NCI-H1436 treated with DMSO at 0.1 percent for 48 hours (cell line): ENCODE measurements at regions not wholly inside any gene's neighbourhood (a gene's known extent, or its start where the extent isn't known, plus 50 kb on each side); places are given as distances from the start of the nearest gene placed in this dataset.

Experiments
- DNase-seq: peaks from one replicate; lab custom pipeline; 2025; lab: John Stamatoyannopoulos, UW

DNA sequence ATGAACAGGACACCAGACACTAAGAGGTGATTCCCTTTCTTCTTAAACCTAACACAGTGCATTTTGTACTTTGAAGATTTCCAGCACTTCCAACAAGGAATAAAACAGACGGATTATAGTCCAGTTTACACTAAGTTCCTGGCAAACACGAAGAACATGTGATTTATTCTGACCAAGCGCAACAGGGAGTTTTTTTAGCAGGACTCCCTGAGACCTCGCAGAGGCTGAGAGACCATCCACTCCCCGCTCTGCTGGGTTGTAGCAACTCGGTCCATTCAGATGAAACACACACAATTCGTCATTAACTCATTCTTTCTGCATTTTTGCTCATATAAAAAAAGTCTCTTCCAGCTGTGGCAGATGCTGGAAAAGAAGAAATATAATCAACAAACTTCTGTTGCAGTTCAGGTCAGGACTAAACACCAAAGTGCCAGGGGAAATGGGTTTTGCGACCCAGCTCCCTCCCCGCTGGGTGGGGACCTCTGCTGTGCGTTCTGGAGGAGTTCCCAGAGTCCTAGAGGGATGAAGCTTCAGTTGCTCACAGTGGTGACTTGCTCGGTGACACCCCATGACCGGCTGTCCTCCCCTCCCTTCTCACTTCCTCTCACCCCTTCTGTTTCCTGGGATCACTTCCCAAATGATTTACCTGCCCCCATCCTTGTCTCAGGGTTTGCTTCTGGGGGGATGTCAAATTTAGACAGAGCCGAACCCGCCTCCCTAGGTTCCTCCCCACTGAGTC, 52.5 kb downstream of the KCNF1 start:
- no peak for DNase-seq

DNA sequence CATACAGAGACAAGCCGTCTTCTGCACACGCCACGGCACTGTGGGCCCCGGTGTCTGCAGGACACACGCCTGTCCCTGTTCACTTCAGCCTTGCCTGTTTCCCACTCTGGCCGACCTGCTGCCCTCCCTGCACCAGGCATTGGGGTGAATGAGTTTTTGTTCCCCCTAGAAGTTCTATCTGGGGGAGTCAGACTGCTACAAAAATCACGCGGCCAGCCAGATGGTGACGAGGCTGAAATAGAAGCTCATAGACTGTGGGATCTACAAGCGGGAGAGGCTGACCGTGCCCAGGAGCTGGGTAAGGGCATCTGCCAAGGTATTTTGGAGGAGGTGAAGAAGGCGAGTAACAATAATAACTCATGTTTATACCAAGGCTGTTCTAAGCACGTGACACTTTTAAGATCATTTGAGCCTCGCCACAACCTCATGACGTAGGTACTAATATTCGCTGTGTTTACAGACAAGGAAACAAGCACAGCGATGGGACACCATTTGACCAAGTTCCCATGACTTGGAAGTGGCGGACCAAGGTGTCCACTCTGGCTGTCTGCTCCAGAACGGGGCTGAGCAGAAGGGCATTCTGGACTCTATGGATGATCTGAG, 53.6 kb downstream of the KCNF1 start:
- DNase-seq = no peak

DNA sequence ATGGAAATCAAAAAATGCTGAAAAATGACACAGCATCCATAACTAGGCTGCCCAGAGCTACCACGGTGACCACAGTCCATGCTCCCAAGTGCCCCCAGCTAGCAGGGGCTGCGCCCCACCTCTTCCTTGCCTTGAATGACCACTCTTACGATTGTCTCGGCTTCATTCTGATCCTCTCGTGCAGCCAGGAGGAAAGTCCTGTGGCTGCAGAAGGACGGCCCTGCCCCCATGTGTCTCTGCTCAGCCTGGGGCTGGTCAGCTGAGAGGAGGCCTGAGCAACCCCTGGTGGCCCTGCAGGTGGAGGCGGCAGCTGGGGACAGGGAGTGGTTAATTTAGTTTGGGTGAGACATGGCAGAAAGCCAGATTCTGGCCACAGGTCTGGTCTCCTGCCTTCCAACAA, 54.3 kb downstream of the KCNF1 start:
- DNase-seq = no peak

DNA sequence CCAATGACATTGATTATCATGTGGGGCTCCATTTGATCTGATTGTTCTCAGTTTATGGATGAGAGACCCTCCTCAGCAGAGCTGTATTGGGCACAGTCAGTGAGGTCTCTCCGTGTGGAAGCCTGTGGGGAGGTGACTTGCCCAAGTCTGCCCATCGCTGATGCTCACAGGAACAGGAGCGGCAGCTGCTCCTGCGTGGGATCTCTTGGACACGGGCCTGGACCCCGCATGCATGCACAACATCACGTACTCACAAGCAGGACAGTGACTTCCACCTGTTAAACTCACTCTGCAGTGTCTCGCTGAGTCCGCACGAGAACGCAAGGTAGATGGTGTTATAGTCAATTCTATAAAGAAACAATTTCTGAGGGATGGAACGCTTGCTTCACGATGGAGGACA, 55.0 kb downstream of the KCNF1 start:
- no peak for DNase-seq

DNA sequence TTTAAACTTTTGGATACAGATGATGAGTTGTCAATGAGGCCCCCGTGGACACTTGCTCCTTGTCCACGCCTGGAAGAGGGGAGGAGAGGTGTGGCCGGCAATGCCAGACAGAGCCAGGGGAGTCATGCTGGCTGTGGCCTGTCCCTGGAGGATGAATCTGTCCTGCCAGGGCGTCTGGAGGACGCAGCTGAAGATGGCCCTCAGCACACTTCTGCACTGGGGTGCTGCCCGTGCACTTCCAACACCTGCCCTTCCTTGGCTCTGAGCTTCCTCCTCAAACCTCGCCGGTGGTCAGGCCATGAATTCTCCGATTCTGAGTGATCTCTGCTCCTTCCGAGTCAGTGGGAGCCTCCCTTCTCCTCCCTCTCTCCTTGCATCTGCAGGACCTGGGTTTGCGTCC, 56.4 kb downstream of the KCNF1 start:
- no peak for DNase-seq

DNA sequence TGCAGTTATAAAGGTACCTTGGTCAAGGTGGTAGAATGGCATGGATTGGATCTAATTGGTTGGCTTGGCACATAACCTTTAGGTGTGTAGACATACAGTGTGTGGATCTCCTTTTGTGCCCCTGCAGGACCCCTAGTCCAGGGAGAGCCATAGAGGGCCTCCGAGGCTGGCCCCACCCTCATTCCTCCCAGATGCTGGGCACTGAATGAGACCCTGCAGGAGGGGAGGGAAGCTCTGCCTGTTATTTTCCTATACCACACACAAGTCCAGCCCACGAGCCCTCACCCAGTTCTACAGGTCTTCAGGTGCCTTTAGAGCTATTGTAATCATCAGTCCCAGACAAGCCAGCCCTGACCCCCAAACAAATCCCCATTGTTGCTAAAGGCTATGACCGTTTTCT, 58.9 kb downstream of the KCNF1 start:
- DNase-seq = no peak

DNA sequence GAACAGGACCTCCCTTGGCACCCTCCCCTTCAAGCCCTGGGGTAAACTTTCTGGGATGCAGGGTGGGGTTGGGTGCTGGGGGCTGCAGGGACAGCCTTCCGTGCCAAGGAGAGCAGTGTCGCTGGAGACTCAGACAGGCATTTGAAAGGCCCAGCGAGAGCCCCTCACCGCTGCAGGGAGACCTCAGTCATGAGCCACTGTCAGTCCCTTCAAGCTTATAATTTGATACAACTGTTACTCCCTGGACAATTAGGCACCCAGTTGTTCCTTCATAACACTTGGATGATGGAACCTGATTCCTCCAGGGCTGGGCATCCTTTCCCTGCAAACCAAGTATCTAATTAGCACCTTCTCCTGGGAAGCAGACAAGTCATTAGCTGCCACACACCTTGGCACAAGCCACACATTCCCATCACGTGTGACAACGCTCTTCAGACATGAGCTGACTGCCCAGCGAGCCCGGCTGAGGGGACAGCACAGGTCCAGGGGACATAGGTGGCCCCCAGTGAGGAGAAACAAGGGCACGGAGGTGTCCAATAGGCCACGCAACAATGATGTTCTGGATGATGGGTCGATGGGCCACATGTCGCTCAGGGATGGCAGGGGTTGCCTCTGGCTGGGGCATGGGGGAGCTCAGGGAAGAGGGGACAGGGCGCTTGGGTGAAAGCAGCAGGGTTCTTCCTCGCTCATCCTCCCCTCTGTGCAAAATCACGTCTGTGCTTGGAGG, 59.6 kb downstream of the KCNF1 start:
- DNase-seq = no peak

DNA sequence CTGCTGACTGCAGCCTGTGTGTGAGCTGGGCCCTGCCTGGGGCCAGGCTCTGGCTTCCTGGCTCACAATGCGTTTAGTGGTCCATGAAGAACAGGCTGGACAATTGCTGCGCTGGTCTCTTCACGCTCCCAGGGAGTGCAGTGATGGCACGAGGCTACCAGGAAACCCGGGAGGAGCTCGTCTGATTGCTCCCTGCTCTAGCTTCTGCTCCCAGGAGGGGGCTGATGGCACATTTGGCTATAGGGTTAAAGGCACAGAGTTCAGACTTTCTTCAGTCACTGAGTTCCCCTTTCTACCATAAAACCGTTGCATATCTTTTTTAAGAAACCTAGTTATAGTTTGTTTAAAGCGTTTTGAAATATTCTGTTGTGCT, 60.1 kb downstream of the KCNF1 start:
- DNase-seq = no peak

DNA sequence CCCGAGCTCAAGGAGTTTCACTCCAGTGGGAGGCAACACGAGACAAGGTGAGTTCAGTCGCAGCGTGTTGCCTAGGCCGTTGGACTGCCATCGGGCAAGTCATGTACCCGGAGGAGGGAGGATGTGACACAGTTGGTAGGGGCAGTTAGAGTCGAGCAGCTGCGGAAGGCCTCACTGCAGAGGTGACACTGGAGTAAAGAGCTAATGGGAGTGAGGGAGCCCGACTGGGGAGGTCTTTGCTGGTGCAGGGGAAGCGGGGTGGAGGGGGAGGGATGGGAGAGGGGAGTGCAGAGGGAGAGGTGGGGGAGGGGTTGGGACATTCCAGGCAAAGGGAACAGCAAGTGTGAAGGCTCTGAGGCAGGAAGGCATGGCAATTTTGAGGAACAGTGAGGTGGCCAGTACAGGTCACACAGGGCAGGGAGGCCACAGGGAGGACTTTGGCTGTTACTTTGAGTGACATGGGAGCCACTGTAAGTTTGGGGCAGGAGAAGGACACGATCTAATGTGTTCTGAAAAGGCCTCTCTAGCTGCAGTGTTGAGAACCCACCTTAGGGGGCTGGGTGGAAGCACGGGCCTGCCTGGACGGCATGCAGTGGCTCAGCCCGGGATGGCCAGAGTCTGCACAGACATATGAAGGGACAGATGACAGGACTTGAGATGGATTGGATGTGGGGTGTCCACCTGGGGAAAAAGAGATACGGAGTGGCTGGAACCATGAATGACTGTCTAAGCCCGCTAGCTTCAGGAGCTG, 61.1 kb downstream of the KCNF1 start:
- no peak for DNase-seq

DNA sequence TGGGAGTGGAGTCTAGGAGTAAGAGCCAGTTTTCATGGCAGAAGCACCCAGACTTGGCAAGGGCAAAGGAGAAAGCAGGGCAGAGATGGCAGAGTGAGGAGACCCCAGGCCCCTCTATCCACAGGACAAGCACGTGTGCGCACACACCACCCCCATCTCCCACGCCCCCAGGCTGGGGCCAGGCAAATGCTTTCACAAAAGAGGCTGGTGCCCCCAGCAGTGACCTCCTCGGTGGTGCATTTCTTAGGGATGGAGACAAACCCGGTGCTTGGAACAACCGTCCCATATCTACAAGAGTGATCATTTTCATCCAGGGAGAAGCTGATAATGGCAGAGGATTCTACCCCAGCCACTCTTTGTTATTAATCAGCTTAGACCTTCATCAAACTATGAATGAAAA, 62.0 kb downstream of the KCNF1 start:
- DNase-seq = no peak

DNA sequence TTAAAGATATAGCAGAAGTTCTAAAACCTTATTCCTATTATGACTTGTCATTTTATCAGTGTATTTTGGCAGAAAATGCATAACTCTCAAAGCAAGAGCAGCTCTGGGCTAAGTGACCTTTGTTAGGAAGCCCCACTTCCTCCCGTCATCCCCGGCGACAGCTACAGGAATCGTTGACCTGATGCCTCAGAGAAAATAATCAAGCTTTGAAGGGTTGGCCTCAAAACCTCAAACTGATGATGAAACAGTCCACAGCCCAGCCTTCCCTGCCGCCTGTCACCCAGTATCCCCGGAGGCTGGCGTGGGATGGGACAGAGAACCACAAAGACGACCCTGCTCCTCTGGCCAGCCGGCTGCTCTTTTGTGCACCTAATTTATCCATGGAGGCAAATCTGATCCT, 65.3 kb downstream of the KCNF1 start:
- DNase-seq = no peak

DNA sequence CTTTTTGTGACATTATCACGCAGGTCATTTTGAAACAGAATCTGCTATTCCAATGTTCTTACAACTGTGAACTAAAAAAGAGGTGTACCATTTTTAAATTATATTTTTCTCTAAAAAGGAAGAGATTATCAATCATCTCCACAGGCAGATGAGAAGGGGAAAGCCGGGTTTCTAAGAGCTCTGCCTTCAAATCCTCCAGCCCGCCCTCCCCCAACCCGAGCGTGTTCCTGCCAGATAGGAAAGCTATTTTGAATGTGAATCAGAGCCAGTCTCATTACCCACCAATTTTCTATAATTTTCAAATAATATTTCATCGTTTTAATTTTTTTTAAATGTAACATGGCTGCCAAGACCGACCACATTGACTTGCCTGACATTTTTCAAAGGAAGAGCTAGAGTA, 65.9 kb downstream of the KCNF1 start:
- DNase-seq = no peak

DNA sequence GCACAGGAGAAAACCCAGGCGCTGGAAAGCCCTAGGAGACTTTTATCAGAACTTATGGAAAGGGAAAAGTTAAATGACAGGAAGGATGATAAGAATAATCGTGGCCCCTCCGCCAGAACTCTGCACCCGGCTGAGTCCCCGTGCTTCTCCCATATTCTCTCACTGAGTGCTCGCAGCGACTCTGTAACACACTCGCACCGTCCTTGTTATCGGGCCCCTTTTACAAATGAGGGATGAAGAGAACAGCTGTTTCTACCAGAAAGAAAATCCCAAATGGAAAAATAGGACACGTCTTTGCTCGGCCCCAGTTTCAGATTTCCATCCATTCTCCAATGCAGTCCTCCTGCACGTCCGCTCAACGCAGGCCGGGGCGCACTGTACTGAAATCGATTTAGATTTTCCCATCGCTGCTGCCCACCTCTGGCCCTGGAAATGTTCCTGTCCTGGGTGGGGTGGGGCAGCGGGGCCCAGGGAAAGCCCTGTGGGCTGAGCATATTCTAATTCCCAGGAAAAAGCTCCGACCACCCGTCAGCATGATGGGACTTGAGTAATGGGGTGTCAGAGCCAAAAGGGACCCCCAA, 66.4 kb downstream of the KCNF1 start:
- no peak for DNase-seq

DNA sequence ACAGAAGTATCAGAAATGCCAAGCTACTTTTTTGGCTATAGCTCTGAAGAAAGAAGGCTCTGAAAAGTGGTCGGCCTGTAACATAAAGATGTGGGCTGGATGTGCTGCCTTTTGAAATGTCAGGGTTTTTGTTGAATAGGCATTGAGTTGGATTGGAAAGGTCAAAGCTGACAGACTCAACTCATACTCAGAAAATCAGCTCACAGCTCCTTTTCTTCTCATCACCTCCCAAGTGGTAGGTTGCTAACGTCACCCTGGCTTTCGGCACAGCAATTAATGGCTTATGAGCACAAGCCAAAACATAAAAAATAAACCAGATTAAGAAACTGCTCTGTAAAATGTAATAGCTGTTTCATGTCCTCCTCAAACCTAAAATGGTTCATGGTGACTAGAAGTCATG, 68.3 kb downstream of the KCNF1 start:
- no peak for DNase-seq

DNA sequence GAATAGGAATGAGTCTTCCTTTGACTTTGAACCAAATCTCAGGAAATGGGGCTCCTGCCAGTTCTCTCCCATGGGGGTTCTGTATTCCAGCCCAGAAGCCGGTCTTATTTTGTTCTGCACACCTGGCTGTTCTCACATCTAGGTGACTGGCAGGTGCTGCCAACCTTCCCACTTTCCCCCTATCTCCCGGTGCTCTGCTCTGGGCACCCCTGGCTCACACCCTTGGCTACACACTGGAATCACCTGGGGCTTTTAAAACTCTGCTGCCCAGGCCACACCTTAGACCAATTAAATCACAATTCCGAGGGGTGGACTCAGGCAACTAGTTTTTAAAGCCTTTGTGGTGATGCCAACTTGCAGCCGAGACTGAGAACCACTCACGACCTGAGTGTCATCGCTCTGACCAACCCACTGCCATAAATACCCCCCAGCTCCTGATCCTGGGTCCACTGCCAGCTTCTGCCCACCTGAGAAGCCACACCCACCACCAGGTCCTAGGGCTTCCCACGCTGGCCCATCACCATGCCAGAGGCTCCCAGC, 69.2 kb downstream of the KCNF1 start:
- no peak for DNase-seq

DNA sequence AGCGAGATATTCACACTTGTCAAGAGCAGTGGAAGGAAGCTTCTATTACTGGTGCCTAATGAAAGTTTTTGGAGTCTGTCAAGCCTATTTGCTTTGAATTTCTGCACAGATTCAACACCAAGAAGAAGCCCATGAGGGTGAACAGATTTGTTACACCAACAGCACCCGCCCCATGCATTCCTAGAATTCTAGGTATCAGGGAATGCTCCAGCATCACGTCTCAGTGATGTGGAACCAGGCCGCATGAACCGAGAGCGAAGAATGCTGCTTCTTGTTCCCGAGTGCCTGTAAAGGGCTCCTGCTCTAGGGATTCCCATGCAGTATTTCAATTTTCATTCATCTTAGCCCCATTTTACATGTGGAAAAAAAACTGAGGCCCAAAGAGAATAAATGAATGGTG, 69.7 kb downstream of the KCNF1 start:
- no peak for DNase-seq

DNA sequence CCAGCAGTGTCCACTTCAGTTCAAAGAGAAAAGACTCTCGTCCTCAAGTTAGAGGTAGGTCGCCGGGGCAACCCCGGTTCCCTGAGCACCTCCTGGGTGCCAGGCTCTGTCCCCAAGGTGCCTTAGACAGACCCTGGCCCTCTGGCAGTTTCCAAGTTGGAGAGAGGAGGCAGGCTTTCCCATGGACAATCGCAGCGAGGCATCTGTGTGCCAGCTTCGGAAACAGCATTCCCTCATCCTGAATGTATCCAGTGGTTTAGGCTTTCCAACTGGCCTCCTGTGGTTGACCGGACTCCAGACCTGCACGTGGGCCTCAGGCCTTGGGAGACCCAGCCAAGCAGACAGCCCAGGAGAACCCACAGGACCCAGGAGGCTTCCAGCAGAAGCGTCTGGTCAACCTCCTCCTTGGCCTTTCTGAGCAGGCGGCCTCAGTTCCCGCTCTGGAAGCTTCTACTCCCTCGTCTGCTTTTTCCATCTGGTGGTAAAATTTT, 70.3 kb downstream of the KCNF1 start:
- DNase-seq = no peak

DNA sequence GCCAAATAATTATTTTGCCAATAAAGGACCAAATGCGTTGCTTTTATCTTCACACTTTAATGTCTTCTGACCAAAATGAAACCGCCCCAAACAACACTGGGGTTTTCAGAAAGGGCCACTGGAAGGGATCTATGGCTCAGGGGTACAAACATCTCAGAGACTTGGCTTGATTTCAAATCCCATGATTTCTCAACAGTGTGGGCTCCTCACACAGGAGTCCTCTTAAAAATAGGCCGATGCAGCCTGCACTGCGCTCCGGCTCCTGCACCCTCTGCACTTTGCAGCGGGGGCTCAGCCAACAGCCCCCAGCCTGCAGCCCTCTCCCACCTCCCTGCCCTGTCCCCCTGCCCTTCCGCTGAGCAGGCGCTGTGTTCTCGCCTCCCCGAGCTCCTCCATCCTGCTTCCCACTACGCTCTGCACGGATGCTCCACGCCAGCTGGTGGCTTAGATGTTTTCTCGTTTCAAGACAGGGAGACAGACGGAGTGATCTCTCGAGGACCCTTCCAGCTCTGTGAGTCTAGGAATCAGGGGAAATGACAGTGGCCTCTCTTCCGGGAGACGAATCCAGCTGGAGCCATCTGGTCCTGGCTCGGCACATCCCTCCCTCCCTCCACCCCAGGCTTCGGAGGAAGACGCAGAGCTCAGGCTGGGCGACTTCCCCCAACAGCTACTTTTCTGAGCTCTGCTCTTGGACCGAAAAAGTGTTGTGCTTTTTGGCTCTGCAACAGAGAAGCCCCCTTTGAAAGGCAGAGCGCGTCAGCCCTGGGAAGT, 71.4 kb downstream of the KCNF1 start:
- no peak for DNase-seq

DNA sequence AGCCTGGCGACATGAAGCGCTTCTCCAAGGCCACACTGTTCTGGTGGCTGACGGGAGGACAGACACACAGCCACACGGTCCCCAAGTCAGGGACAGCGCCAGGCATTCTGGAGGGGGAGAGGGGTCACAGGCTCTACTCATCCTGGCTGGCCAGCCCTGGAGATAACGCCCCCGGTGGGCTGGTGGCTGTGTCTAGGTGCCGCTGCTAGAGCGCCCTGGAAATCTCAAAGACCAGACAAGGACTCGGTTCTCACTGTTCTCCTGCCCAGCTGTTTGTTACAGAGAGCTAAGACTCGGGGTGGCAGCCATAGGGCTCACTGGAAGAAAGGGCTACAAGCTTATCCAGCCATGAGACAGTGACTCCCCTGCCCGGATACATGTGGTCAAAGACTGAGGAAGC, 72.0 kb downstream of the KCNF1 start:
- no peak for DNase-seq

DNA sequence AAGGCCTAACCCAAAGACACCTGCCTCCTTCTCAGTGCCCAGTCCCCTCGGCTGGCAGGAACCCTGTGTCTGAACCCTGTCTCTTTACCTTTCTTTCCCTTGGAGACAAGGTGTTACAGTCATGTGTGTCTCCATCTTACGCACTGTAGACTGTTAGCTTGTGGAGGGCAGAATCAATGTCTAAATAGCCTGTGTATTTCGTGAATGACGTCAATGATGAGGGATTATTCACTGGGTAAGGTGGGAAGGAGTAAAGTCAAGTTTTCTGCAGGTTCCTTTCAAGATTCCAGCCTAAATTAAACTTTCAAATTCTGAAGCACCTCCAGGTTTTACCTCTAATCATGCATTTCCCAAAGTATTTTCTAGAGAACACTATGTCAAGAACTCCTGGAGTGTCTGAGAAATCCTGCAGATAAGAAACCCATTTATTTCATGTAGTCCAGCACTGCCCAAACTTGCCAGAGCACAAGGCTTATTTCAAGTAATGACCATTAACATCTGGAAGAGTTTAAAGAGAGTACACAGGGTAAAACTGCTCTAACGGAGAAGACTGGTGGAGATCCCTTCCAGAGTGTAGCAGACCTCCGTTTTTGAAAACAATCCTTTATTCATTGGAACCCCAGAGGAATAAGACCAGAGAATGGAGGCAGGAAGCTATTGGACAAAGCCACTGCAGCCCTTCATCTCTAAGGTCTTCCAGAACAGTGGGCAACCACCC, 72.8 kb downstream of the KCNF1 start:
- no peak for DNase-seq

DNA sequence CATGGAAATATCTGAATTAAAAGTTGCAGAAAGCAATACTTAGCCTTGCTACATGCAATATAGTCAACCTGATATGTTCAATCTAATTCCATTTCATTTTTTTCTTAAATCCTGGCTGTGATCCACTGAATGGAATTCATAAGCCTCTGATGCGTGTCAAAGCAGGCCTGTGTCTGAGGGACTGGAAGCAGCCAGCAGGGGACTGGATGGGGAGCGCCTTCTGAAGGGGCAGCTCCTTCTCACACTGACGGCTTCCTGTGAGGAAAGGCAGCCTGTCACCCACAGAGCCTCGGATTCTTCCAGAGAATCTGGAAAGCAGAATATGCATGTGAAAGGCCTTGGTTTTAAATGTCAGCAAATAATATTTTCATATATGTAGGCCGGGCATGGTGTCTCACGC, 73.5 kb downstream of the KCNF1 start:
- DNase-seq = no peak
